HCT116 (cell line): ENCODE measurements at regions not wholly inside any gene's neighbourhood (a gene's known extent, or its start where the extent isn't known, plus 50 kb on each side); places are given as distances from the start of the nearest gene placed in this dataset.

Source experiments
- ATF3 ChIP-seq: IDR thresholded peaks from 2 replicates; pipeline ENCODE4 v1.6.1; 2012
- CBX3 ChIP-seq: IDR thresholded peaks from 2 replicates; pipeline ENCODE4 v1.6.1; 2012; ENCODE audit warnings: low read depth
- CTCF ChIP-seq, 3 experiments: fragments of 200-600 bp in 1 of 3; sonication (generic) in 1 of 3; IDR thresholded peaks in 2 of 3; conservative IDR thresholded peaks in 1 of 3; 2 replicates each; pipeline ENCODE4 v1.5.1; 2012 to 2017; ENCODE audit warnings: low read depth in 2 of 3, low read length in 2 of 3, antibody characterized with exemption in 1 of 3, borderline replicate concordance in 1 of 3, control low read depth in 1 of 3, mild to moderate bottlenecking in 1 of 3, mixed read lengths in 1 of 3, mixed run types in 1 of 3, moderate library complexity in 1 of 3; ENCODE audit not compliant: insufficient read depth in 1 of 3
- EGR1 ChIP-seq: IDR thresholded peaks from 2 replicates; pipeline ENCODE4 v1.6.1; 2012; ENCODE audit warnings: low read depth
- EZH2 ChIP-seq: fragments of 200-600 bp; sonication (generic); IDR thresholded peaks from 2 replicates; pipeline ENCODE4 v1.6.1; 2017; ENCODE audit warnings: antibody characterized with exemption, mixed run types
- MAX ChIP-seq: IDR thresholded peaks from 2 replicates; pipeline ENCODE4 v1.6.1; 2012
- POLR2A ChIP-seq: IDR thresholded peaks from 2 replicates; pipeline ENCODE4 v1.7.0; 2011; ENCODE audit warnings: borderline replicate concordance; ENCODE audit not compliant: insufficient read depth, insufficient read length; ENCODE audit errors: extremely low read depth
- POLR2AphosphoS5 ChIP-seq: IDR thresholded peaks from 2 replicates; pipeline ENCODE4 v1.6.1; 2011; ENCODE audit warnings: mild to moderate bottlenecking, low read depth, low read length, moderate library complexity
- REST ChIP-seq: IDR thresholded peaks from 2 replicates; pipeline ENCODE4 v1.6.1; 2012; ENCODE audit warnings: low read depth
- SRF ChIP-seq: IDR thresholded peaks from 2 replicates; pipeline ENCODE4 v1.6.1; 2012; ENCODE audit warnings: low read depth
- ZFX ChIP-seq: fragments of 450-650 bp; IDR thresholded peaks from 2 replicates; pipeline ENCODE4 v1.6.1; 2017

GRCh38 chr4:19557161-19557560 is 694.5 kb upstream of the SLIT2 start:
- TF ChIP-seq CTCF (IDR thresholded peaks at IDR 0.05 in 2 of 3, conservative IDR thresholded peaks at IDR 0.05 in 1 of 3; ENCODE audit: borderline replicate concordance in 1 of 3, insufficient read depth in 1 of 3, low read depth in 2 of 3, low read length in 2 of 3), result no peak
- no peak for TF ChIP-seq POLR2A
- no peak for TF ChIP-seq EZH2
- no peak for TF ChIP-seq POLR2AphosphoS5
- no peak for TF ChIP-seq EGR1
- TF ChIP-seq CBX3, result no peak
- no peak for TF ChIP-seq REST
- TF ChIP-seq ATF3, result no peak
- TF ChIP-seq MAX, result no peak
- no peak for TF ChIP-seq ZFX
- TF ChIP-seq SRF, result no peak
